ENCODE measurements at regions not wholly inside any gene's neighbourhood (a gene's known extent, or its start where the extent isn't known, plus 50 kb on each side); places are given as distances from the start of the nearest gene placed in this dataset.

GRCh38 chr7:25672496-25672895 lies 444.2 kb upstream of the NPVF start:
- Histone ChIP-seq H3K36me3 (no peaks in the 10 kb centered on the region), H3K4me1 (no peaks in the 10 kb centered on the region), H3K27ac (no peak overlapping the region), H3K27me3 (no peaks in the 10 kb centered on the region), H3K4me3 (no peak overlapping the region), H3K9me3 (no peaks in the 10 kb centered on the region)
- intact Hi-C loops (cut with DNase I) = no loop called here
- DNase-seq (no peak), ATAC-seq (no peak)
- 51% methylated on average over 5 of the region's 5 CpGs for WGBS (ENCODE audit: insufficient coverage, low coverage, low lambda C conversion rate, missing lambda C conversion rate)
- TF ChIP-seq CTCF (IDR thresholded peaks at IDR 0.05) (no peak), POLR2A (IDR thresholded peaks at IDR 0.05) (no peak)

- H3K4me1 ChIP-seq = no peaks in the 10 kb centered on the region
- H3K36me3 ChIP-seq = no peaks in the 10 kb centered on the region
- no peak for DNase-seq
Measured at GRCh38 chr7:25675789-25676474, 447.6 kb upstream of the NPVF start.

GRCh38 chr7:25677595-25677994 lies 449.3 kb upstream of the NPVF start:
- H3K4me3 ChIP-seq = no peak overlapping the region
- TF ChIP-seq CTCF (IDR thresholded peaks at IDR 0.05) (no peak), POLR2A (IDR thresholded peaks at IDR 0.05) (no peak)
- ATAC-seq (no peak), DNase-seq (no peak)
- no peaks in the 10 kb centered on the region for H3K4me1 ChIP-seq
- no peaks in the 10 kb centered on the region for H3K27me3 ChIP-seq
- H3K9me3 ChIP-seq = no peaks in the 10 kb centered on the region
- no peaks in the 10 kb centered on the region for H3K36me3 ChIP-seq
- WGBS (ENCODE audit: insufficient coverage, low coverage, low lambda C conversion rate, missing lambda C conversion rate) = 74% methylated on average over 4 of the region's 4 CpGs
- intact Hi-C loops (cut with DNase I) = no loop called here
- H3K27ac ChIP-seq = no peak overlapping the region

More at GRCh38 chr7:25675789-25676474, 447.6 kb upstream of the NPVF start:
- Histone ChIP-seq H3K27ac (no peak overlapping the region), H3K9me3 (no peaks in the 10 kb centered on the region), H3K27me3 (no peaks in the 10 kb centered on the region), H3K4me3 (no peak overlapping the region)
- intact Hi-C loops (cut with DNase I) = no loop called here
- TF ChIP-seq CTCF (IDR thresholded peaks at IDR 0.05) = no peak
- 68% methylated on average over 2 of the region's 4 CpGs for WGBS (ENCODE audit: insufficient coverage, low coverage, low lambda C conversion rate, missing lambda C conversion rate)
- no peak for ATAC-seq

GRCh38 chr7:25678215-25678614 lies 449.9 kb upstream of the NPVF start:
- Histone ChIP-seq H3K27ac (no peak overlapping the region), H3K36me3 (no peaks in the 10 kb centered on the region), H3K4me1 (no peaks in the 10 kb centered on the region), H3K27me3 (no peaks in the 10 kb centered on the region), H3K4me3 (no peak overlapping the region), H3K9me3 (no peaks in the 10 kb centered on the region)
- DNase-seq (no peak), ATAC-seq (no peak)
- intact Hi-C loops (cut with DNase I) = no loop called here
- WGBS (ENCODE audit: insufficient coverage, low coverage, low lambda C conversion rate, missing lambda C conversion rate) = 17% methylated on average over 1 of the region's 1 CpG
- no peak for TF ChIP-seq POLR2A (IDR thresholded peaks at IDR 0.05)
- no peak for TF ChIP-seq CTCF (IDR thresholded peaks at IDR 0.05)

GRCh38 chr7:25680636-25681035 lies 452.4 kb upstream of the NPVF start:
- no peak for TF ChIP-seq CTCF (IDR thresholded peaks at IDR 0.05)
- no peak for TF ChIP-seq POLR2A (IDR thresholded peaks at IDR 0.05)
- H3K9me3 ChIP-seq = no peaks in the 10 kb centered on the region
- no peaks in the 10 kb centered on the region for H3K4me1 ChIP-seq
- DNase-seq (no peak), ATAC-seq (no peak)
- intact Hi-C loops (cut with DNase I) = no loop called here
- H3K36me3 ChIP-seq = no peaks in the 10 kb centered on the region
- no peaks in the 10 kb centered on the region for H3K27me3 ChIP-seq
- no peak overlapping the region for H3K27ac ChIP-seq
- no peak overlapping the region for H3K4me3 ChIP-seq
